Loucy (cell line): ENCODE measurements at regions not wholly inside any gene's neighbourhood (a gene's known extent, or its start where the extent isn't known, plus 50 kb on each side); places are given as distances from the start of the nearest gene placed in this dataset.

ENCODE experiments used
- EZH2phosphoT487 ChIP-seq: fragments of 200-600 bp; IDR thresholded peaks from 2 replicates; pipeline ENCODE4 v1.6.1; 2018; ENCODE audit warnings: antibody characterized with exemption, mild to moderate bottlenecking, moderate library complexity, borderline replicate concordance
- TF ChIP-seq, protein P1 (sequence below): fragments of 200-600 bp; sonication (generic); conservative IDR thresholded peaks from 2 replicates; pipeline ENCODE4 v1.5.1; 2014; ENCODE audit warnings: mild to moderate bottlenecking, antibody characterized with exemption, low read length

DNA sequence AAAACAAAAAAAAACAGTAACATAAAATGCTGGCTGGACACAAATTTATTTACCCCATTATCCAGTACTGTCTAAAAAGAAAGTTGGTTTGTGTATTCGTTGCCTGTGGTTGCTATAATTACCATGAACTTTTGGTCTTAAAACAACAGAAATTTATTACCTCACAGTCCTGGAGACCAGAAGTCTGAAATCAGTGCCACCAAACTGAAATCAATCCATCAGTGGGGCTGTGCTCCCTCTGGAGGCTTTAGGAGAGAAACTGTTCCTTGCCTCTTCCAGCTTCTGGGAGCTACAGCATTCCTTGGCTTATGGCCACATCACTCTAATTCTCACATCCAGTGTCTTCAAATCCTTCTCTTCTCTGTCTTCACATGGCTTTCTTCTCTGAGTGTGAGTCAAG, 79.4 kb downstream of the SNX5 start:
- TF ChIP-seq, protein P1, sequence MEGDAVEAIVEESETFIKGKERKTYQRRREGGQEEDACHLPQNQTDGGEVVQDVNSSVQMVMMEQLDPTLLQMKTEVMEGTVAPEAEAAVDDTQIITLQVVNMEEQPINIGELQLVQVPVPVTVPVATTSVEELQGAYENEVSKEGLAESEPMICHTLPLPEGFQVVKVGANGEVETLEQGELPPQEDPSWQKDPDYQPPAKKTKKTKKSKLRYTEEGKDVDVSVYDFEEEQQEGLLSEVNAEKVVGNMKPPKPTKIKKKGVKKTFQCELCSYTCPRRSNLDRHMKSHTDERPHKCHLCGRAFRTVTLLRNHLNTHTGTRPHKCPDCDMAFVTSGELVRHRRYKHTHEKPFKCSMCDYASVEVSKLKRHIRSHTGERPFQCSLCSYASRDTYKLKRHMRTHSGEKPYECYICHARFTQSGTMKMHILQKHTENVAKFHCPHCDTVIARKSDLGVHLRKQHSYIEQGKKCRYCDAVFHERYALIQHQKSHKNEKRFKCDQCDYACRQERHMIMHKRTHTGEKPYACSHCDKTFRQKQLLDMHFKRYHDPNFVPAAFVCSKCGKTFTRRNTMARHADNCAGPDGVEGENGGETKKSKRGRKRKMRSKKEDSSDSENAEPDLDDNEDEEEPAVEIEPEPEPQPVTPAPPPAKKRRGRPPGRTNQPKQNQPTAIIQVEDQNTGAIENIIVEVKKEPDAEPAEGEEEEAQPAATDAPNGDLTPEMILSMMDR: no peak
- TF ChIP-seq EZH2phosphoT487: no peak
